CD8-positive, alpha-beta memory T cell (primary cell): ENCODE measurements at regions not wholly inside any gene's neighbourhood (a gene's known extent, or its start where the extent isn't known, plus 50 kb on each side); places are given as distances from the start of the nearest gene placed in this dataset.

ENCODE experiments used
- CTCF ChIA-PET: fragments of 350-600 bp; sonication (Branson Sonifier 250); formaldehyde crosslinking; loops from one replicate; lab custom pipeline; 2021; ENCODE audit warnings: antibody characterized with exemption; lab: Charles Lee
- POLR2A ChIA-PET: fragments of 350-600 bp; sonication (Branson Sonifier 250); formaldehyde crosslinking; loops from one replicate; lab custom pipeline; 2021; ENCODE audit warnings: antibody characterized with exemption; lab: Charles Lee
- DNase-seq, 5 donors: peaks; one replicate each; pipeline versions ENCODE4 v3.0.0 to v3.0.0-alpha.2; 2020 to 2022; ENCODE audit warnings: mixed read lengths in 1 of 5
- H3K27ac ChIP-seq: one replicate; pipeline ENCODE4 v1.7.0; 2013; ENCODE audit warnings: low read depth, mild to moderate bottlenecking, low read length, moderate library complexity
- H3K27me3 ChIP-seq: 2 replicates; pipeline ENCODE4 v1.7.0; 2013; ENCODE audit warnings: low read length, mild to moderate bottlenecking; ENCODE audit not compliant: insufficient read depth, poor library complexity, severe bottlenecking
- H3K36me3 ChIP-seq: 2 replicates; pipeline ENCODE4 v1.7.0; 2013; ENCODE audit warnings: mild to moderate bottlenecking, low read length, moderate library complexity; ENCODE audit not compliant: insufficient read depth
- H3K4me1 ChIP-seq: 2 replicates; pipeline ENCODE4 v1.7.0; 2013; ENCODE audit warnings: mild to moderate bottlenecking, low read length, moderate library complexity; ENCODE audit not compliant: insufficient read depth
- H3K4me3 ChIP-seq: 2 replicates; pipeline ENCODE4 v1.7.0; 2013; ENCODE audit warnings: mild to moderate bottlenecking, low read length
- H3K9me3 ChIP-seq: 2 replicates; pipeline ENCODE4 v1.7.0; 2013; ENCODE audit warnings: mild to moderate bottlenecking, low read length
- H3K27ac Mint-ChIP-seq, 8 donors: one replicate each; pipeline ENCODE4 v1.8.0; 2020 to 2021; ENCODE audit warnings: mixed read lengths in 8 of 8, mild to moderate bottlenecking in 6 of 8, inconsistent platforms in 3 of 8, moderate library complexity in 3 of 8
- H3K27me3 Mint-ChIP-seq, 2 donors: one replicate each; pipeline ENCODE4 v1.8.0; 2020 to 2021; ENCODE audit warnings: mixed read lengths in 2 of 2, mild to moderate bottlenecking in 1 of 2, moderate library complexity in 1 of 2
- H3K36me3 Mint-ChIP-seq, 3 donors: one replicate each; pipeline ENCODE4 v1.8.0; 2020 to 2021; ENCODE audit warnings: mixed read lengths in 3 of 3, inconsistent platforms in 1 of 3, mild to moderate bottlenecking in 1 of 3
- H3K4me1 Mint-ChIP-seq, 3 donors: one replicate each; pipeline ENCODE4 v1.8.0; 2020 to 2021; ENCODE audit warnings: mixed read lengths in 3 of 3, inconsistent platforms in 1 of 3, mild to moderate bottlenecking in 1 of 3
- H3K4me3 Mint-ChIP-seq, 7 donors: one replicate each; pipeline ENCODE4 v1.8.0; 2020 to 2021; ENCODE audit warnings: mixed read lengths in 7 of 7, mild to moderate bottlenecking in 6 of 7, moderate library complexity in 4 of 7, inconsistent platforms in 2 of 7
- H3K9me3 Mint-ChIP-seq, 5 donors: one replicate each; pipeline ENCODE4 v1.8.0; 2020 to 2022; ENCODE audit warnings: mixed read lengths in 5 of 5, mild to moderate bottlenecking in 3 of 5, moderate library complexity in 2 of 5, inconsistent platforms in 1 of 5

GRCh38 chr17:72362376-72363088 is 241.7 kb downstream of the SOX9 start:
- no peak overlapping the region for H3K27ac ChIP-seq
- H3K9me3 Mint-ChIP-seq, result peaks cover 0 to 6% (median 2%) of the 10 kb centered on the region in 5 donors
- no peaks in the 10 kb centered on the region for H3K4me1 ChIP-seq
- H3K27me3 Mint-ChIP-seq, result peaks cover 0 to 4% of the 10 kb centered on the region in 2 donors
- no peak for DNase-seq
- H3K4me1 Mint-ChIP-seq, result no peaks in the 10 kb centered on the region
- no peaks in the 10 kb centered on the region for H3K36me3 ChIP-seq
- POLR2A ChIA-PET, result no interaction called here
- no peak overlapping the region for H3K4me3 Mint-ChIP-seq
- H3K9me3 ChIP-seq, result no peaks in the 10 kb centered on the region
- no peaks in the 10 kb centered on the region for H3K27me3 ChIP-seq
- no peak overlapping the region for H3K4me3 ChIP-seq
- H3K36me3 Mint-ChIP-seq, result no peaks in the 10 kb centered on the region
- H3K27ac Mint-ChIP-seq, result no peak overlapping the region
- CTCF ChIA-PET, result no interaction called here

- Histone ChIP-seq H3K27ac (no peak overlapping the region), H3K4me3 (no peak overlapping the region), H3K4me1 (no peaks in the 10 kb centered on the region), H3K27me3 (no peaks in the 10 kb centered on the region), H3K36me3 (no peaks in the 10 kb centered on the region), H3K9me3 (no peaks in the 10 kb centered on the region)
- H3K4me1 Mint-ChIP-seq, result no peaks in the 10 kb centered on the region
- H3K36me3 Mint-ChIP-seq, result no peaks in the 10 kb centered on the region
- POLR2A ChIA-PET, result no interaction called here
- peaks cover 0 to 6% (median 2%) of the 10 kb centered on the region in 5 donors for H3K9me3 Mint-ChIP-seq
- H3K27me3 Mint-ChIP-seq, result peaks cover 0 to 4% of the 10 kb centered on the region in 2 donors
- no peak overlapping the region for H3K4me3 Mint-ChIP-seq
- CTCF ChIA-PET, result no interaction called here
- DNase-seq, result no peak
- no peak overlapping the region for H3K27ac Mint-ChIP-seq
Measured at GRCh38 chr17:72363089-72363610, 242.3 kb downstream of the SOX9 start.

GRCh38 chr17:72365857-72366414 is 245.1 kb downstream of the SOX9 start:
- Histone ChIP-seq H3K4me1 (no peaks in the 10 kb centered on the region), H3K4me3 (no peak overlapping the region), H3K27me3 (no peaks in the 10 kb centered on the region), H3K27ac (no peak overlapping the region), H3K9me3 (no peaks in the 10 kb centered on the region), H3K36me3 (no peaks in the 10 kb centered on the region)
- DNase-seq, result no peak
- ChIA-PET POLR2A (no interaction called here), CTCF (no interaction called here)
- Mint-ChIP-seq H3K9me3 (peaks cover 0 to 6% (median 2%) of the 10 kb centered on the region in 5 donors), H3K27me3 (peaks cover 0 to 3% of the 10 kb centered on the region in 2 donors), H3K36me3 (no peaks in the 10 kb centered on the region), H3K27ac (no peak overlapping the region), H3K4me3 (no peak overlapping the region), H3K4me1 (no peaks in the 10 kb centered on the region)

GRCh38 chr17:72366626-72367025 is 245.8 kb downstream of the SOX9 start:
- no peak for DNase-seq
- POLR2A ChIA-PET, result no interaction called here
- H3K9me3 Mint-ChIP-seq, result peaks cover 0 to 6% (median 2%) of the 10 kb centered on the region in 5 donors
- H3K27me3 ChIP-seq, result no peaks in the 10 kb centered on the region
- no peak overlapping the region for H3K27ac ChIP-seq
- H3K27me3 Mint-ChIP-seq, result peaks cover 0 to 2% of the 10 kb centered on the region in 2 donors
- CTCF ChIA-PET, result no interaction called here
- no peak overlapping the region for H3K27ac Mint-ChIP-seq
- H3K36me3 ChIP-seq, result no peaks in the 10 kb centered on the region
- no peak overlapping the region for H3K4me3 ChIP-seq
- no peaks in the 10 kb centered on the region for H3K9me3 ChIP-seq
- no peaks in the 10 kb centered on the region for H3K4me1 Mint-ChIP-seq
- H3K4me1 ChIP-seq, result no peaks in the 10 kb centered on the region
- no peaks in the 10 kb centered on the region for H3K36me3 Mint-ChIP-seq
- no peak overlapping the region for H3K4me3 Mint-ChIP-seq

- ChIA-PET POLR2A (no interaction called here), CTCF (no interaction called here)
- Mint-ChIP-seq H3K4me3 (no peak overlapping the region), H3K4me1 (no peaks in the 10 kb centered on the region), H3K9me3 (peaks cover 0 to 6% (median 0%) of the 10 kb centered on the region in 5 donors), H3K27me3 (peaks cover 0 to 2% of the 10 kb centered on the region in 2 donors), H3K36me3 (no peaks in the 10 kb centered on the region), H3K27ac (no peak overlapping the region)
- Histone ChIP-seq H3K4me1 (no peaks in the 10 kb centered on the region), H3K9me3 (no peaks in the 10 kb centered on the region), H3K27me3 (no peaks in the 10 kb centered on the region), H3K4me3 (no peak overlapping the region), H3K27ac (no peak overlapping the region), H3K36me3 (no peaks in the 10 kb centered on the region)
- DNase-seq, result no peak
Measured at GRCh38 chr17:72368191-72368590, 247.4 kb downstream of the SOX9 start.

GRCh38 chr17:72369366-72369765 is 248.5 kb downstream of the SOX9 start:
- H3K4me3 ChIP-seq, result no peak overlapping the region
- Mint-ChIP-seq H3K27me3 (peaks cover 0 to 2% of the 10 kb centered on the region in 2 donors), H3K27ac (no peak overlapping the region), H3K4me3 (no peak overlapping the region), H3K9me3 (peaks cover 0 to 3% (median 0%) of the 10 kb centered on the region in 5 donors), H3K36me3 (no peaks in the 10 kb centered on the region), H3K4me1 (no peaks in the 10 kb centered on the region)
- H3K9me3 ChIP-seq, result no peaks in the 10 kb centered on the region
- CTCF ChIA-PET, result no interaction called here
- DNase-seq, result no peak
- no peak overlapping the region for H3K27ac ChIP-seq
- POLR2A ChIA-PET, result no interaction called here
- no peaks in the 10 kb centered on the region for H3K36me3 ChIP-seq
- H3K4me1 ChIP-seq, result no peaks in the 10 kb centered on the region
- no peaks in the 10 kb centered on the region for H3K27me3 ChIP-seq

GRCh38 chr17:72370819-72371218 is 250.0 kb downstream of the SOX9 start:
- Mint-ChIP-seq H3K4me3 (no peak overlapping the region), H3K9me3 (peaks cover 0 to 3% (median 0%) of the 10 kb centered on the region in 5 donors), H3K27me3 (peaks cover 0 to 2% of the 10 kb centered on the region in 2 donors), H3K4me1 (no peaks in the 10 kb centered on the region), H3K36me3 (no peaks in the 10 kb centered on the region), H3K27ac (no peak overlapping the region)
- POLR2A ChIA-PET, result no interaction called here
- no peaks in the 10 kb centered on the region for H3K4me1 ChIP-seq
- H3K27ac ChIP-seq, result no peak overlapping the region
- H3K27me3 ChIP-seq, result no peaks in the 10 kb centered on the region
- no peak overlapping the region for H3K4me3 ChIP-seq
- no peaks in the 10 kb centered on the region for H3K9me3 ChIP-seq
- H3K36me3 ChIP-seq, result no peaks in the 10 kb centered on the region
- DNase-seq, result no peak
- CTCF ChIA-PET, result no interaction called here

GRCh38 chr17:72372185-72372584 is 251.4 kb downstream of the SOX9 start:
- H3K9me3 Mint-ChIP-seq, result no peaks in the 10 kb centered on the region
- no peak overlapping the region for H3K27ac Mint-ChIP-seq
- H3K4me3 ChIP-seq, result no peak overlapping the region
- H3K4me1 ChIP-seq, result no peaks in the 10 kb centered on the region
- CTCF ChIA-PET, result no interaction called here
- no peaks in the 10 kb centered on the region for H3K27me3 ChIP-seq
- no peaks in the 10 kb centered on the region for H3K27me3 Mint-ChIP-seq
- no peaks in the 10 kb centered on the region for H3K9me3 ChIP-seq
- no peaks in the 10 kb centered on the region for H3K4me1 Mint-ChIP-seq
- DNase-seq, result no peak
- POLR2A ChIA-PET, result no interaction called here
- no peaks in the 10 kb centered on the region for H3K36me3 Mint-ChIP-seq
- no peak overlapping the region for H3K27ac ChIP-seq
- H3K36me3 ChIP-seq, result no peaks in the 10 kb centered on the region
- no peak overlapping the region for H3K4me3 Mint-ChIP-seq
